ACC112 (cell line): ENCODE measurements at regions not wholly inside any gene's neighbourhood (a gene's known extent, or its start where the extent isn't known, plus 50 kb on each side); places are given as distances from the start of the nearest gene placed in this dataset.

Experiments used
- H2AFZ ChIP-seq: fragments of 200-600 bp; sonication (generic); one replicate; pipeline ENCODE4 v1.6.0; 2017; ENCODE audit warnings: antibody characterized with exemption, low read length; ENCODE audit not compliant: unreplicated experiment
- H3K27ac ChIP-seq: fragments of 200-600 bp; sonication (generic); 2 replicates; pipeline ENCODE4 v1.5.1; 2014; ENCODE audit warnings: low read depth, mild to moderate bottlenecking, antibody characterized with exemption, low read length, moderate library complexity
- H3K27me3 ChIP-seq: fragments of 200-600 bp; sonication (generic); 2 replicates; pipeline ENCODE4 v1.6.1; 2014; ENCODE audit warnings: mild to moderate bottlenecking, antibody characterized with exemption, low read length, moderate library complexity, mixed read lengths; ENCODE audit not compliant: insufficient read depth
- H3K36me3 ChIP-seq: fragments of 200-600 bp; sonication (generic); 2 replicates; pipeline ENCODE4 v1.6.1; 2016; ENCODE audit warnings: mild to moderate bottlenecking, antibody characterized with exemption, low read length, moderate library complexity, mixed read lengths; ENCODE audit not compliant: insufficient read depth
- H3K4me1 ChIP-seq: fragments of 200-600 bp; sonication (generic); one replicate; pipeline ENCODE4 v1.6.1; 2016; ENCODE audit warnings: low read length, mixed read lengths; ENCODE audit not compliant: insufficient read depth, unreplicated experiment, control insufficient read depth
- H3K4me3 ChIP-seq: fragments of 200-600 bp; sonication (generic); 2 replicates; pipeline ENCODE4 v1.5.1; 2014; ENCODE audit warnings: mild to moderate bottlenecking, low read depth, low read length
- H3K79me2 ChIP-seq: fragments of 200-600 bp; sonication (generic); one replicate; pipeline ENCODE4 v1.6.0; 2016; ENCODE audit warnings: low read length; ENCODE audit not compliant: control insufficient read depth, unreplicated experiment, insufficient read depth

GRCh38 chr1:229110986-229111385 lies 159.9 kb upstream of the RAB4A start:
- no peak overlapping the region for H3K4me3 ChIP-seq
- H3K79me2 ChIP-seq: no peaks in the 10 kb centered on the region
- peaks cover 29% of the 10 kb centered on the region for H3K27me3 ChIP-seq
- no peaks in the 10 kb centered on the region for H3K4me1 ChIP-seq
- no peak overlapping the region for H3K27ac ChIP-seq
- no peaks in the 10 kb centered on the region for H3K36me3 ChIP-seq
- H2AFZ ChIP-seq: no peak overlapping the region

GRCh38 chr1:229111703-229112319 lies 159.1 kb upstream of the RAB4A start:
- Histone ChIP-seq H3K79me2 (no peaks in the 10 kb centered on the region), H2AFZ (no peak overlapping the region), H3K4me1 (no peaks in the 10 kb centered on the region), H3K27me3 (peaks cover 21% of the 10 kb centered on the region), H3K4me3 (no peak overlapping the region), H3K27ac (no peak overlapping the region), H3K36me3 (no peaks in the 10 kb centered on the region)

- no peaks in the 10 kb centered on the region for H3K4me1 ChIP-seq
- H3K79me2 ChIP-seq: no peaks in the 10 kb centered on the region
- no peak overlapping the region for H3K4me3 ChIP-seq
- H3K27ac ChIP-seq: no peak overlapping the region
- peaks cover 9% of the 10 kb centered on the region for H3K27me3 ChIP-seq
- H3K36me3 ChIP-seq: no peaks in the 10 kb centered on the region
- H2AFZ ChIP-seq: no peak overlapping the region
Observed at GRCh38 chr1:229112832-229113548, 157.9 kb upstream of the RAB4A start.

GRCh38 chr1:229114315-229114714 lies 156.6 kb upstream of the RAB4A start:
- Histone ChIP-seq H3K36me3 (no peaks in the 10 kb centered on the region), H2AFZ (no peak overlapping the region), H3K4me3 (no peak overlapping the region), H3K27me3 (peaks cover 5% of the 10 kb centered on the region; the same call in 1 of the 2 replicates), H3K4me1 (no peaks in the 10 kb centered on the region), H3K27ac (no peak overlapping the region), H3K79me2 (no peaks in the 10 kb centered on the region)

GRCh38 chr1:229114850-229115365 lies 156.0 kb upstream of the RAB4A start:
- H3K4me1 ChIP-seq: no peaks in the 10 kb centered on the region
- H3K27ac ChIP-seq: no peak overlapping the region
- no peak overlapping the region for H2AFZ ChIP-seq

GRCh38 chr1:229116114-229116513 lies 154.8 kb upstream of the RAB4A start:
- Histone ChIP-seq H3K4me3 (no peak overlapping the region), H3K36me3 (no peaks in the 10 kb centered on the region), H3K27ac (no peak overlapping the region), H3K4me1 (no peaks in the 10 kb centered on the region), H2AFZ (no peak overlapping the region), H3K79me2 (no peaks in the 10 kb centered on the region), H3K27me3 (no peaks in the 10 kb centered on the region)

More at GRCh38 chr1:229114850-229115365, 156.0 kb upstream of the RAB4A start:
- H3K27me3 ChIP-seq: peaks cover 2% of the 10 kb centered on the region; the same call in 1 of the 2 replicates
- no peaks in the 10 kb centered on the region for H3K36me3 ChIP-seq
- no peaks in the 10 kb centered on the region for H3K79me2 ChIP-seq
- no peak overlapping the region for H3K4me3 ChIP-seq

GRCh38 chr1:229117664-229118300 lies 153.1 kb upstream of the RAB4A start:
- no peaks in the 10 kb centered on the region for H3K79me2 ChIP-seq
- no peak overlapping the region for H3K27ac ChIP-seq
- no peaks in the 10 kb centered on the region for H3K36me3 ChIP-seq
- H3K27me3 ChIP-seq: peaks cover 12% of the 10 kb centered on the region
- H2AFZ ChIP-seq: no peak overlapping the region
- no peaks in the 10 kb centered on the region for H3K4me1 ChIP-seq
- no peak overlapping the region for H3K4me3 ChIP-seq

GRCh38 chr1:229118477-229119061 lies 152.3 kb upstream of the RAB4A start:
- H2AFZ ChIP-seq: no peak overlapping the region
- no peak overlapping the region for H3K27ac ChIP-seq
- no peaks in the 10 kb centered on the region for H3K4me1 ChIP-seq
- peaks cover 18% of the 10 kb centered on the region for H3K27me3 ChIP-seq
- H3K79me2 ChIP-seq: no peaks in the 10 kb centered on the region
- no peaks in the 10 kb centered on the region for H3K36me3 ChIP-seq
- no peak overlapping the region for H3K4me3 ChIP-seq

GRCh38 chr1:229119161-229119560 lies 151.8 kb upstream of the RAB4A start:
- H3K4me1 ChIP-seq: no peaks in the 10 kb centered on the region
- H3K36me3 ChIP-seq: no peaks in the 10 kb centered on the region
- H3K27me3 ChIP-seq: peaks cover 24% of the 10 kb centered on the region
- no peaks in the 10 kb centered on the region for H3K79me2 ChIP-seq
- no peak overlapping the region for H3K4me3 ChIP-seq
- no peak overlapping the region for H3K27ac ChIP-seq
- H2AFZ ChIP-seq: no peak overlapping the region

- no peak overlapping the region for H3K4me3 ChIP-seq
- no peak overlapping the region for H2AFZ ChIP-seq
- no peaks in the 10 kb centered on the region for H3K79me2 ChIP-seq
- H3K27ac ChIP-seq: no peak overlapping the region
- H3K4me1 ChIP-seq: no peaks in the 10 kb centered on the region
- no peaks in the 10 kb centered on the region for H3K36me3 ChIP-seq
- peaks cover 31% of the 10 kb centered on the region for H3K27me3 ChIP-seq
Observed at GRCh38 chr1:229119876-229120275, 151.0 kb upstream of the RAB4A start.
